Tibial nerve (tissue), 4 donors: ENCODE measurements at regions not wholly inside any gene's neighbourhood (a gene's known extent, or its start where the extent isn't known, plus 50 kb on each side); places are given as distances from the start of the nearest gene placed in this dataset.

Experiments used
- EP300 ChIP-seq, 2 donors: sonication (generic); formaldehyde crosslinking; IDR thresholded peaks; one replicate each; pipeline ENCODE4 v1.6.1; 2017; ENCODE audit warnings: antibody characterized with exemption in 2 of 2, mild to moderate bottlenecking in 1 of 2
- POLR2A ChIP-seq, 2 donors: fragments of 450-650 bp; IDR thresholded peaks; one replicate each; pipeline ENCODE4 v1.6.1; 2017; ENCODE audit warnings: antibody characterized with exemption in 2 of 2, mild to moderate bottlenecking in 2 of 2, moderate library complexity in 2 of 2
- TF ChIP-seq, protein P1 (sequence below), 5 experiments: fragments of 200-600 bp in 3 of 5; fragments of 450-650 bp in 2 of 5; sonication (generic) in 3 of 5; IDR thresholded peaks; one replicate each; pipeline ENCODE4 v1.5.1; 2016 to 2019; ENCODE audit warnings: antibody characterized with exemption in 5 of 5, mild to moderate bottlenecking in 3 of 5, moderate library complexity in 2 of 5

GRCh38 chr14:66345986-66346385, 140.2 kb upstream of the CCDC196 start:
- TF ChIP-seq, protein P1, sequence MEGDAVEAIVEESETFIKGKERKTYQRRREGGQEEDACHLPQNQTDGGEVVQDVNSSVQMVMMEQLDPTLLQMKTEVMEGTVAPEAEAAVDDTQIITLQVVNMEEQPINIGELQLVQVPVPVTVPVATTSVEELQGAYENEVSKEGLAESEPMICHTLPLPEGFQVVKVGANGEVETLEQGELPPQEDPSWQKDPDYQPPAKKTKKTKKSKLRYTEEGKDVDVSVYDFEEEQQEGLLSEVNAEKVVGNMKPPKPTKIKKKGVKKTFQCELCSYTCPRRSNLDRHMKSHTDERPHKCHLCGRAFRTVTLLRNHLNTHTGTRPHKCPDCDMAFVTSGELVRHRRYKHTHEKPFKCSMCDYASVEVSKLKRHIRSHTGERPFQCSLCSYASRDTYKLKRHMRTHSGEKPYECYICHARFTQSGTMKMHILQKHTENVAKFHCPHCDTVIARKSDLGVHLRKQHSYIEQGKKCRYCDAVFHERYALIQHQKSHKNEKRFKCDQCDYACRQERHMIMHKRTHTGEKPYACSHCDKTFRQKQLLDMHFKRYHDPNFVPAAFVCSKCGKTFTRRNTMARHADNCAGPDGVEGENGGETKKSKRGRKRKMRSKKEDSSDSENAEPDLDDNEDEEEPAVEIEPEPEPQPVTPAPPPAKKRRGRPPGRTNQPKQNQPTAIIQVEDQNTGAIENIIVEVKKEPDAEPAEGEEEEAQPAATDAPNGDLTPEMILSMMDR (IDR thresholded peaks at IDR 0.05): no peak
- no peak for TF ChIP-seq POLR2A (IDR thresholded peaks at IDR 0.05)
- no peak for TF ChIP-seq EP300 (IDR thresholded peaks at IDR 0.05)
